GM21360 (cell line): ENCODE measurements at regions not wholly inside any gene's neighbourhood (a gene's known extent, or its start where the extent isn't known, plus 50 kb on each side); places are given as distances from the start of the nearest gene placed in this dataset.

Source experiments
- ATAC-seq: cut with Tn5 transposase; IDR thresholded peaks from one replicate; pipeline ENCODE4 v1.9.1; 2021; ENCODE audit warnings: mild to moderate bottlenecking, moderate library complexity; ENCODE audit not compliant: unreplicated experiment

DNA sequence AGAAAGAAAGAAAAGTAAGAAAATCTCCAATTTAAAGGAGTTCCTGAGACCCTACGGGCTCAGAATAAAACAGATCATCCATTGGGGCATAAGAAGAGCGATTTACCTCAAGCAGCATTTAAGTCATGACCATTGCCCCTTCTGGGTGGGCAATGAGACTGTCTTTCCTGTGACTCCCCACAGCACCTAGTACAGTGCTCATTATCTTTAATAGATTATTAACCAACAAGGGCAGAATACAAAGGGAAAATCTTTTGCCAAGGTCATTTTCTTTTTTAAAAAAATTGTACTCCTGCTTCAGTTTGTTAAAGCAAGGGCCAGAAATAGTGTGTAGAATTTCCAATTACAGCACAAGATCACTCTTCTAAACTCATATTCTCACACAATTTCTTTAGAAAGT is 443.3 kb upstream of the AGTR1 start:
- no peak for ATAC-seq

DNA sequence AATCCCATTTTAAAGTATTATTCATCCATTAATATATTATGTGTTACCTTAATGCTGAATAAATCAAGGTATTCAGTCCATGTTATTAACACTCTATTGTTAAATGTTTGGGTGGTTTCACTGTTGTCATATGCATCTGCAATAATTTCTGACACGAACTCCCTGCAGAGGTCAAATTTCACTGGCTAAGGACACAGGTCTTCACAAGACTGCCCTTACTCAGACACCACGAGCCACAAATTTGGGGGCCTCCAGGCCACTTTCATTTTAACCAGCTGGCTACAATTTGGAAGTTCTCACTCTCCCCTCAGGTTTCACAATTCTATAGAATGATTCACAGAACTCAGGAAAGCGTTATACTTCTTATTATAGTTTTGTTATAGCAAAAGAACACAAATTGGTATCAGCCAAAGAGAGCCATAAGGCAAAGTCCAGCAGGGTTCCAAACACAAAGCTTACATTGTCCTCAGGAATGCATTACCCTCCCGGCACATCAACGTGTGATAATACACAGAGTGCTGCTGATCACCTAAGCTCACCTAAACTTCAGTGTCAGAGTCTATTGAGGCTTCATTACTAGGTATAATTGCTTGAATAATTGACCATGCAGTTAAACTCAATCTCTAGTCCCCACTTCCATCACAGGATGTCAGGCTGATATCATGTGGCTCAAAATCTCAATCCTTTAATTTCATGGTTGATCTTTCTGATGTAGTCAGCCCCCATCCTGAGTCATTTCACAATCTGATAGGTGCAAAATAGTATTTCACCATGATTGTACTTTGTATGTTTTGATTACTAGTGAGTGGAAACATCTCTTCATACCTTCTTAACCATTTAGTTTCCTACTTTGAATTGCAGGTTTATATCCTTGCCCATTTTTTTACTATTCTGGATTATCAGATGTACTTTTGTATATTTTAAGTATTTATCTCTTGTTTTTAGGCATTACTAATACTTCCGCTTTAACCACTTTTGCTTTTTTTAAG is 441.4 kb upstream of the AGTR1 start:
- no peak for ATAC-seq

- no peak for ATAC-seq
Observed at GRCh38 chr3:148262980-148263379, 434.7 kb upstream of the AGTR1 start.

DNA sequence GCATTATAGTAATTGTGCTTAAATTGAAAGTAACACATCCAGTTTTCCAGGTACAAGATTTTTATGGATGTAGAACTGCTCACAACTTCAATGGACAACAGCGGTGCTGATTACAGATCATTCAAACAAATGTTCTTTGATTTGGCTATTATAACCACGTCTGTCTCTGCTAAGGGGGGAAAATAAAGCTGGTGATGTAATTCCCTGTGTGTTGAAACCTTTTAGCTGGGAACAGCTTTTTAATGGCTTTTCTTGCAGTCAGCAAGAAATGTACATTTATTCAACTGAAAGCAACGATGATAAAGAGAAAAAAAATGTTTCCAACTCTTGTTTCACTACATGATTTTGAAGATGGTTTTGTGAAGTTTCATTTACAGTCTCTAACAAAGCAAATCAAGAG is 431.9 kb upstream of the AGTR1 start:
- no peak for ATAC-seq

- ATAC-seq = no peak
Observed at GRCh38 chr3:148266341-148266740, 431.4 kb upstream of the AGTR1 start.

- ATAC-seq = no peak
Observed at GRCh38 chr3:148269816-148270215, 427.9 kb upstream of the AGTR1 start.

DNA sequence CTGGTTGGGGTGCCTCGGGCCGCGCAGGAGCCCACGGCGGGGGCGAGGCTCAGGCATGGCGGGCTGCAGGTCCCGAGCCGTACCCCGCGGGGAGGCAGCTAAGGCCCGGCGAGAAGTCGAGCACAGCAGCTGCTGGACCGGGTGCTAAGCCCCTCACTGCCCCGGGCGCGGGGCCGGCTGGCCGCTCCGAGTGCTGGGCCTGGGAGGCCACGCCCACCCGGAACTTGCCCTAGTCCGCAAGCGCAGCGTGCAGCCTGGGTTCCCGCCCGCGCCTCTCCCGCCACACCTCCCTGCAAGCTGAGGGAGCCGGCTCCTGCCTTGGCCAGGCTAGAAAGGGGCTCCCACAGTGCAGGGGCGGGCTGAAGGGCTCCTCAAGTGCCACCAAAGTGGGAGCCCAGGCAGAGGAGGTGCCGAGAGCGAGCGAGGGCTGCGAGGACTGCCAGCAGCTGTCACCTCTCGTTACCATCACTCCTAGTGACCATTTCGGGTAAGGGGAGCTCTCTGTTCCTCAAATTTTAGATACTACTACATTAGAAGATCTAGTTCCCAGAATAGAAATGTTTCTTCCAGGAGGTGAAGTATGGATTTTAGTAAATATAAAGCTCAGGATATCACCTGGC is 417.0 kb upstream of the AGTR1 start:
- no peak for ATAC-seq

GRCh38 chr3:148289159-148289558 is 408.5 kb upstream of the AGTR1 start:
- ATAC-seq = no peak

- ATAC-seq = no peak
Observed at GRCh38 chr3:148297013-148297412, 400.7 kb upstream of the AGTR1 start.

GRCh38 chr3:148307443-148307843 is 390.3 kb upstream of the AGTR1 start:
- ATAC-seq = peak; percentile 73

- ATAC-seq = peak; percentile 74
Observed at GRCh38 chr3:148309390-148310035, 388.2 kb upstream of the AGTR1 start.

DNA sequence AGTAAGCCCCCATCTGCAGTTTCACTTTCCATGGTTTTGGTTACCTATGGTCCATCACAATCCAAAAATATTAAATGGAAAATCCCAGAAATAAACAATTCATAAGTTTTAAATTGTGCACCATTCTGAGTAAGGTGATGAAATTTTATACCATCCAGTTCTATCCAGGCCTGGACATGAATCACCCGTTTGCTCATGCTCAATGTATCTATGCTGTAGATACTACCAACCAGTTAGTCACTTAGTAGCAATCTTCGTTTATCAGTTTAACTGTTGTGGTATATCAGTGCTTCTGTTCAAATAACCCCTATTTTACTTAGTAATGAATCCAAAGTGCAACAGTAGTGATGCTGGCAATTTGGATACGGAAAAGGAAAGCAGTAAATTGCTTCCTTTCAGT is 381.9 kb upstream of the AGTR1 start:
- ATAC-seq = no peak

DNA sequence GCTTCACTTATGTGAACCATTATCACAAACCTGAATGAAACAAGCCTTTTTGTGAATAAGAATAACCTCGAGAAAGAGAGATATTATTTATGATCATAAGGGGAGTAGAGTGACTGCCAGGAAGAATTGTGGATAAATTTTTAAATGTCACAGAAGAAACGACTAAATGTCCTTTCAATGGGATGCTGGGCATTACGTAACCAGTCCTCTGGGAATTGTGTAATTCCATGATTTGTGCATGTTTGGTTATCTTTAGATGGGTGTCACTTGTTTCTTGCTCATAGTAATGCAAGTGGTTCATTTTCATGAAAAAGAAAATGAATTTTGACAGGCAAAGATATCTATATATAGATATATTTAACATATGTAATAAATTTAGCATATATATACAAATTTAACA is 379.5 kb upstream of the AGTR1 start:
- no peak for ATAC-seq

- peak; percentile 93 for ATAC-seq
Observed at GRCh38 chr3:148319161-148319915, 378.4 kb upstream of the AGTR1 start.

GRCh38 chr3:148319960-148320359 is 377.7 kb upstream of the AGTR1 start:
- ATAC-seq = no peak

- ATAC-seq = no peak
Observed at GRCh38 chr3:148329481-148330235, 368.0 kb upstream of the AGTR1 start.

DNA sequence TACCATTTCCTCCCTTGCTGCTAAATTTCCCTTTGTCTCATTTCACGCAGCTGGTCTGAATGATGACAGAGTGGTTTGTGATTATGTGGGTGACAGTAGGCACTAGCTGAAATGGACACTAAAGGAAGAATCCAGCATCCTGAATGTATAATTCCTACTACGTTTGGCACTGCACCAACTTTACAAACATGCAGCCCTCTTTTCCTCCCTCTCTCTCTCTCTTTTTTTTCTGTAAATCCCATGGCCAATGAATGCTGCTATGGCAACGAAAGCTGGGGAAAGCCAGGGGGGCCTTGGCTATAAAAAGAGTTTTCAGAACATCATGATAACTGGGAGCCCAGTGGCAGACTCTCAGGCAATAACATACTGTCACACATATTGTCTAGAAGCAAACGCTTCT is 367.2 kb upstream of the AGTR1 start:
- no peak for ATAC-seq

GRCh38 chr3:148331081-148331846 is 366.4 kb upstream of the AGTR1 start:
- ATAC-seq = no peak

DNA sequence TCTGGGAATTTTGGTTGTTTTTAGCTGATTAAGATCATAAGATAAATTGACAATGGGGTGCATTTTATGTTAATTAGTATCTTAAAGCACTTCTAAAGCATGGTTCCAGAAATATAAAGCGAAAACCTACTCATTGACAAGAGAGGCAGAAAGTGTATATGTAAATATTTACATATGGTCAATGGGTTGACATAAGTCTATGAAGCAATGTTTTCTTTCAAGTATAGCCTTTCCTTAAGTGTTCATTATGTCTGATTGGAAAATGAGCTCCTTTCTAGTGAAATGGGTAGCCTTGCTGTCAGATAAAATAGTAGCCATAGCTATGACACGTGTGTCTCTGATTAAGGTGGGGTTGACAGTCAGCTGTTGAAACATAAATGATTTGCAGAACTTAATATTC is 365.2 kb upstream of the AGTR1 start:
- ATAC-seq = no peak

DNA sequence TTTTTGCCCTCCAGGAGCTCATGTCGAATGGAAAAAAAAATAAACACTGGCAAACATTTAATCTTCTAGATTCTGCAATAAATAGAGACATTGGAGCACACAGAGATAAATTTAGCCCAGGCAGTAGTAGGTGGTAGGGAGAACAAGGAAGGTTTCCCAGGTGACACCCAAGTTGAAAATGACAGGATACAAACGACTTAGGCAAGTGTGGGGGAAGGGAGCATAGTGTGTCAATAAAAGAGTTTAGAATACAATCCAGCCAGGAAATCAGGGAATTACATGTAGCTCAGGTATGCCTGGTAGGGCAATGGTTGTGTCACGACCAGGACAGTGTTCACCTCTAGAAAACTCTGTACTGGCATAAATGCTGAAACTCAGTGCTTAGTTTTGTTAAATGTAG is 364.6 kb upstream of the AGTR1 start:
- no peak for ATAC-seq
